ENCODE measurements at regions not wholly inside any gene's neighbourhood (a gene's known extent, or its start where the extent isn't known, plus 50 kb on each side); places are given as distances from the start of the nearest gene placed in this dataset.
"Not testable (repeated sequence)": the region's sequence is repeated elsewhere in the genome, so short reads cannot be mapped to it uniquely, and the experiment has no call there.

- POLR2A ChIA-PET, result no interaction called here
- no peaks in the 10 kb centered on the region for H3K27me3 Mint-ChIP-seq (ENCODE audit: low read depth)
- H3K27ac Mint-ChIP-seq, result no peak overlapping the region
- no peaks in the 10 kb centered on the region for H3K4me1 Mint-ChIP-seq (ENCODE audit: low read depth)
- H3K9me3 Mint-ChIP-seq (ENCODE audit: insufficient read depth), result no peaks in the 10 kb centered on the region
- CTCF ChIA-PET, result no interaction called here
- H3K4me3 Mint-ChIP-seq, result no peak overlapping the region
- ATAC-seq (no peak), DNase-seq (no peak)
- no peaks in the 10 kb centered on the region for H3K36me3 Mint-ChIP-seq (ENCODE audit: low read depth)
Measured at GRCh38 chr7:97307521-97308108, 190.1 kb downstream of the SDHAF3 start.

DNA sequence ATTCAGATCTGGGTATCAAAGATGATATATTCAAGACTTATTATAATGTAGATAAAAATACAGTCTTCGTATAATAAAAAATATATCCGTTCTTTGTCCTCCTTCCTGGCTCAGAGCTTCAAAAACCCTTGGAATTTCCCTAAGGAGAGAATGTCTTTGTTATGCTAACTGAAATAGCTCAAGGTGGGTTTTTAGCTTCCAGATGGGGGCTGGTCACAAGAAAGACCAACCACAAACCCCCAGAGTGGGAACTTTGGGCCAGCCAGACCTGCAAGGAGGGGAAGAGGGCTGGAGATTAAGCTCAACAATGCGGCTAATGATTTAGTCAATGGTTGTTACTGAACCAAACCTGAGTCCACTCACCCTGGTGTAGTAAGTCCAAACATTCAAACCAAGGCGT lies 196.4 kb downstream of the SDHAF3 start:
- H3K27ac Mint-ChIP-seq, result no peak overlapping the region
- no peak overlapping the region for H3K4me3 Mint-ChIP-seq
- CTCF ChIA-PET, result no interaction called here
- no peaks in the 10 kb centered on the region for H3K27me3 Mint-ChIP-seq (ENCODE audit: low read depth)
- ATAC-seq (no peak), DNase-seq (no peak)
- no peaks in the 10 kb centered on the region for H3K4me1 Mint-ChIP-seq (ENCODE audit: low read depth)
- H3K36me3 Mint-ChIP-seq (ENCODE audit: low read depth), result no peaks in the 10 kb centered on the region
- POLR2A ChIA-PET, result no interaction called here
- H3K9me3 Mint-ChIP-seq (ENCODE audit: insufficient read depth), result peaks cover 4% of the 10 kb centered on the region

- Mint-ChIP-seq H3K27me3 (ENCODE audit: low read depth) (no peaks in the 10 kb centered on the region), H3K4me3 (no peak overlapping the region), H3K9me3 (ENCODE audit: insufficient read depth) (peaks cover 4% of the 10 kb centered on the region), H3K27ac (no peak overlapping the region), H3K4me1 (ENCODE audit: low read depth) (no peaks in the 10 kb centered on the region), H3K36me3 (ENCODE audit: low read depth) (no peaks in the 10 kb centered on the region)
- no peak for ATAC-seq
- no peak for DNase-seq
- POLR2A ChIA-PET, result no interaction called here
- CTCF ChIA-PET, result no interaction called here
Measured at GRCh38 chr7:97317575-97317974, 200.1 kb downstream of the SDHAF3 start.

- H3K36me3 Mint-ChIP-seq (ENCODE audit: low read depth); H3K4me1 Mint-ChIP-seq (ENCODE audit: low read depth); DNase-seq; CTCF ChIA-PET; H3K4me3 Mint-ChIP-seq; H3K27ac Mint-ChIP-seq; H3K27me3 Mint-ChIP-seq (ENCODE audit: low read depth); POLR2A ChIA-PET; ATAC-seq; H3K9me3 Mint-ChIP-seq (ENCODE audit: insufficient read depth): not testable (repeated sequence)
Measured at GRCh38 chr7:97329871-97330270, 212.4 kb downstream of the SDHAF3 start.

DNA sequence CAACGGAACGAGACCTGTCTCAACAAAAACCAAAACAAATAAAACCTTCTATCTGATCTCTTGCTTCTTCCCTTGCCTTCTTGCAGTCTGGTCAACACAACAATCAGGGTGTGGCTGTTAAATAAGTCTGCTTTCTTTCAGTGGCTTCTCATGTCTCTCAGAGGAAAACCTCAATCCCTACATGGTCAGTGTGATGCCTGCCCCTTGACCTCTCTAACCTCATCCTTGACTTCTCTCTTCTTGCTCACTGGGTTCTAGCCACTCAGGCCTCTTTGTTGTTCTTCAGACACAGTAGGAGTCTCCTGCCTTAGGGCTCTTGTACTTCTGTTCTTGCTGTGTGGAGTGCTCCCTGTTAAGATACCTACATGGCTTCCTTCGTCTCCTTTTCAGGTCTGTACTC lies 220.4 kb downstream of the SDHAF3 start:
- H3K4me3 Mint-ChIP-seq, result no peak overlapping the region

GRCh38 chr7:97342512-97342911 lies 225.0 kb downstream of the SDHAF3 start:
- H3K27ac Mint-ChIP-seq, result no peak overlapping the region
- ChIA-PET CTCF (no interaction called here), POLR2A (no interaction called here)
- ATAC-seq (no peak), DNase-seq (no peak)
- no peaks in the 10 kb centered on the region for H3K27me3 Mint-ChIP-seq (ENCODE audit: low read depth)
- H3K4me3 Mint-ChIP-seq, result no peak overlapping the region
- H3K9me3 Mint-ChIP-seq (ENCODE audit: insufficient read depth), result no peaks in the 10 kb centered on the region
- no peaks in the 10 kb centered on the region for H3K36me3 Mint-ChIP-seq (ENCODE audit: low read depth)
- H3K4me1 Mint-ChIP-seq (ENCODE audit: low read depth), result no peaks in the 10 kb centered on the region

More for the DNA sequence above, 220.4 kb downstream of the SDHAF3 start:
- Mint-ChIP-seq H3K36me3 (ENCODE audit: low read depth) (no peaks in the 10 kb centered on the region), H3K4me1 (ENCODE audit: low read depth) (no peaks in the 10 kb centered on the region), H3K27me3 (ENCODE audit: low read depth) (no peaks in the 10 kb centered on the region), H3K9me3 (ENCODE audit: insufficient read depth) (no peaks in the 10 kb centered on the region), H3K27ac (no peak overlapping the region)
- no peak for DNase-seq
- CTCF ChIA-PET, result no interaction called here
- no peak for ATAC-seq
- POLR2A ChIA-PET, result no interaction called here

DNA sequence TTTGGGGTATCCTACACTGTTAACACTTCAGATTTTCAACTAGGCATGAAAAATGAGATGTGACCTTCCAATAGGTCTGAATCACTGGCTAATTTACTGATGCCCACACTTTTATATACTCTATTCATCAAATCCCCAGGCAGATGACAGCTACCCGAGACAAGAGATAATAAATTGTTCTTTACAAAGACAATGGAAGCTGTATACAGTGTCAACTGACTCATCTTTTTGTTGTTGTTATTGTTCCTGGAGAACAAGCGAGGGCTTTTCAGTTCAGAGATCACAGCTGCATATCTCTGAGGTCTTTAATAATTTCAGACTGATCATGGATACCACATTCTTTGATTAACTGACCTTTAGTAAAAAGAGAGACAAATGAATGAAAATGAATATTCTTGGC lies 228.9 kb downstream of the SDHAF3 start:
- ATAC-seq (no peak), DNase-seq (no peak)
- Mint-ChIP-seq H3K27ac (no peak overlapping the region), H3K4me1 (ENCODE audit: low read depth) (no peaks in the 10 kb centered on the region), H3K27me3 (ENCODE audit: low read depth) (no peaks in the 10 kb centered on the region), H3K36me3 (ENCODE audit: low read depth) (no peaks in the 10 kb centered on the region), H3K9me3 (ENCODE audit: insufficient read depth) (peaks cover 6% of the 10 kb centered on the region), H3K4me3 (no peak overlapping the region)
- ChIA-PET CTCF (no interaction called here), POLR2A (no interaction called here)

DNA sequence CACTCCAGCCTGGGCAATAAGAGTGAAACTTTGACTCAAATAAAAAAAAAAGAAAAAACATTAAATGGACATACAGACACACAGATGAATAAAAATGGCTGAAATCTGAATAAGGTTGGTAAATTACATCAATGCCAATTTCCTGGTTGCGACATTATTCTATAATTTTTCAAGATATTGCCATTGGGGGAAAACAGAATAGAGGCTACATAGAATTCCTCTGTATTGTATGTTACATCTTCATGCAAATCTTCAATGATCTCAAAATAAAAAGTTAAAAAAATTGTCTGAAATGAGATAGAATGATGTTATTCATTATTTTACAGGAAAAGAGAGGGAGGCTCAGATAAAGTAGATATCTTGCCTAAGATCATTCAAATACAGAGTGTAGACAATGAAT lies 234.0 kb downstream of the SDHAF3 start:
- Mint-ChIP-seq H3K27ac (no peak overlapping the region), H3K9me3 (ENCODE audit: insufficient read depth) (peaks cover 11% of the 10 kb centered on the region), H3K36me3 (ENCODE audit: low read depth) (no peaks in the 10 kb centered on the region), H3K27me3 (ENCODE audit: low read depth) (no peaks in the 10 kb centered on the region), H3K4me1 (ENCODE audit: low read depth) (no peaks in the 10 kb centered on the region), H3K4me3 (no peak overlapping the region)
- ATAC-seq (no peak), DNase-seq (no peak)
- CTCF ChIA-PET, result no interaction called here
- POLR2A ChIA-PET, result no interaction called here

DNA sequence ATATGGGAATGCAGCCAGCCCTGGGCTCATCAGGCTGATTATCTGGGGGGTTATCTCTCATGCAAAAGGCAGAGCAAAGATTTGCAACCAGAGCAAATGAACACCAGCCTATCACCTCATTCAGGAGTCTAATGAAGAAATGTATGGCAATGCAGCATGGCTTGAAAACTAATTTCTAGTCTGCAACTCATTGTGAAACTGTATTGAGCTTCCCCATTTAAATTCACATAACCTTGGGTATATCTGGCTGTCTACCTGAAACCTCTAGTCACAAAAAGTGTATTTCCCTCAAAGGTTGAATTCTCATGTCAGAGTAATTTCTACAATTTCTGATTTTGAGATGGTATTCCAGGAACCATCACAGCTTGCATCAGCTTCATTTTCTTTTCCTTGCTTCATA lies 240.0 kb downstream of the SDHAF3 start:
- POLR2A ChIA-PET, result no interaction called here
- H3K4me1 Mint-ChIP-seq (ENCODE audit: low read depth), result no peaks in the 10 kb centered on the region
- H3K27me3 Mint-ChIP-seq (ENCODE audit: low read depth), result no peaks in the 10 kb centered on the region
- H3K36me3 Mint-ChIP-seq (ENCODE audit: low read depth), result no peaks in the 10 kb centered on the region
- CTCF ChIA-PET, result no interaction called here
- no peak overlapping the region for H3K4me3 Mint-ChIP-seq
- no peaks in the 10 kb centered on the region for H3K9me3 Mint-ChIP-seq (ENCODE audit: insufficient read depth)
- no peak for ATAC-seq
- no peak for DNase-seq
- no peak overlapping the region for H3K27ac Mint-ChIP-seq

GRCh38 chr7:97372882-97373281 lies 255.4 kb downstream of the SDHAF3 start:
- POLR2A ChIA-PET, result no interaction called here
- no peaks in the 10 kb centered on the region for H3K27me3 Mint-ChIP-seq (ENCODE audit: low read depth)
- no peak overlapping the region for H3K27ac Mint-ChIP-seq
- no peaks in the 10 kb centered on the region for H3K4me1 Mint-ChIP-seq (ENCODE audit: low read depth)
- H3K36me3 Mint-ChIP-seq (ENCODE audit: low read depth), result no peaks in the 10 kb centered on the region
- CTCF ChIA-PET, result no interaction called here
- H3K4me3 Mint-ChIP-seq, result no peak overlapping the region
- DNase-seq, result no peak
- H3K9me3 Mint-ChIP-seq (ENCODE audit: insufficient read depth), result no peaks in the 10 kb centered on the region
- no peak for ATAC-seq

DNA sequence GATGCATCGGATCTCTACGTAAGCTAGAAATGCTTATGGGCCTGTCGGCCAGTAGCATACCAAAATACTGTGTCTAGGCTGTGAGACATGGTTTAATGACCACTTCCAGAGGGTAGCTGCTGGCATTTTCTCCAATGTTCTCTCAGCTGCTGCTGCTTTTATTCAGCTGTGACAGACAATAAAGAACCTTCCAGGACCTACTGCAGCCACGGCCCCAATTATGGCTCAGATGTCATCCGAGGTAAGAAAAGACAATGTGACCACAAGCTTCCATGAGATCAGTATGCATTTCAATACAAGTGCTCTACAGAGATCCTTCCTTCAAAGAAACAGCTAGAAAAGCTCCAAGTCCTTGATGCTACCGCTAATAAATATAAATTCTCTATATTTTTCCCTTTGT lies 256.2 kb downstream of the SDHAF3 start:
- H3K4me1 Mint-ChIP-seq (ENCODE audit: low read depth), result no peaks in the 10 kb centered on the region
- DNase-seq (no peak), ATAC-seq (no peak)
- no peak overlapping the region for H3K27ac Mint-ChIP-seq
- ChIA-PET CTCF (no interaction called here), POLR2A (no interaction called here)
- no peaks in the 10 kb centered on the region for H3K9me3 Mint-ChIP-seq (ENCODE audit: insufficient read depth)
- H3K27me3 Mint-ChIP-seq (ENCODE audit: low read depth), result no peaks in the 10 kb centered on the region
- no peak overlapping the region for H3K4me3 Mint-ChIP-seq
- H3K36me3 Mint-ChIP-seq (ENCODE audit: low read depth), result no peaks in the 10 kb centered on the region

- Mint-ChIP-seq H3K27me3 (ENCODE audit: low read depth) (no peaks in the 10 kb centered on the region), H3K4me3 (no peak overlapping the region), H3K9me3 (ENCODE audit: insufficient read depth) (no peaks in the 10 kb centered on the region), H3K4me1 (ENCODE audit: low read depth) (no peaks in the 10 kb centered on the region), H3K36me3 (ENCODE audit: low read depth) (no peaks in the 10 kb centered on the region), H3K27ac (no peak overlapping the region)
- ChIA-PET POLR2A (no interaction called here), CTCF (no interaction called here)
- DNase-seq (no peak), ATAC-seq (no peak)
Measured at GRCh38 chr7:97377713-97378112, 260.2 kb downstream of the SDHAF3 start.

DNA sequence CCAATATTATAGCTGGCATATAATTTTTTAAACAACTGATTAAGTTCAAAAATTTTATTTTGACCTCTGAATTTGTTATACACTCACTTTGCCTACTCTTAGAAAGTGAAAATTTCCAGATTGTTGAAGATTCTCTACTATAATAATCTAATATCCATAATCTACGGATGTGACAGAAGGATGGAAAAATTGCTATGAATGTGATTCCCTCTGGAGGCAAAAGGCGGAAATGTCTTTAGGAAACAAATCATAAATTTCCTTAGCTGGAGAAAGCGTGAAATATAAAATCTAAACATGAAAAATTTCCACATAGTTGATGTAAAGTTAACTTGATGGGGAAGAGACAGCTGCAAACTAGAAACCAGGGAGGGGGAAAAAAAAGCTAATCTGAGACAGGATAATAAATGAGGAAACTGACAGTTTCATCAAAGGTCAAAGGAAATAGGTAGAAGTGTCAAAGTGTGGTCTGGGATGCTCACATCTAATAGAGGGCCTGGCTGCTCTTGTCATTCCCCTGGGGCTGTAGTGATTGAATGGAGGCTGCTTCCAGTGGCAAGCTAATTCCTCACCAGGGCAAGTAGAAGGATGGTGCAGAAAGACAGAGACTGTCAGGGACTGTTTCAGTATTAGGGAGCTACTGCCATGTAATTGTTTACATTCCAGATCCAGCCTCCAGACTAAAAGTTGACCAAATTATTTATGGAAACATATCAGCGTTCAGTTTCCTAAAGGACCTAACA lies 264.5 kb downstream of the SDHAF3 start:
- H3K36me3 Mint-ChIP-seq (ENCODE audit: low read depth), result no peaks in the 10 kb centered on the region
- ATAC-seq (no peak), DNase-seq (no peak)
- ChIA-PET CTCF (no interaction called here), POLR2A (no interaction called here)
- H3K4me1 Mint-ChIP-seq (ENCODE audit: low read depth), result no peaks in the 10 kb centered on the region
- no peaks in the 10 kb centered on the region for H3K27me3 Mint-ChIP-seq (ENCODE audit: low read depth)
- H3K9me3 Mint-ChIP-seq (ENCODE audit: insufficient read depth), result no peaks in the 10 kb centered on the region
- H3K4me3 Mint-ChIP-seq, result no peak overlapping the region
- no peak overlapping the region for H3K27ac Mint-ChIP-seq
